ENCODE measurements at regions not wholly inside any gene's neighbourhood (a gene's known extent, or its start where the extent isn't known, plus 50 kb on each side); places are given as distances from the start of the nearest gene placed in this dataset.

DNA sequence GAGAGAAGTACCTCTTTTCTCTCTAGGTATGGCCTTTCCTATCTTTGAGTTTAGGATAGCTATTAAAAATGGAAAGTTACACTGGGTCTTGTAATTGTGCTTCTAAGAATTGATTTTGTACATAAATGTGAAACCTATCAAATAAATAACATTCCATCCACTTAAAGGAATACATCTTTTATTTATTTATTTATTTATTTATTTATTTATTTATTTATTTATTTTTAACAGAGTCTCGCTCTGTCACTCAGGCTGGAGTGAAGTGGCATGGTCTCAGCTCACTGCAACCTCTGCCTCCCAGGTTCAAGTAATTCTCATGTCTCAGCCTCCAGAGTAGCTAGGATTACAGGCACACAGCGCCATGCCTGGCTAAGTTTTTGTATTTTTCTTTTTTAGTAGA, 1114.0 kb upstream of the EEF2KMT start:
- TF ChIP-seq POLR2AphosphoS5 (IDR thresholded peaks at IDR 0.05; ENCODE audit: low read depth, low read length) (no peak), POLR2A (IDR thresholded peaks at IDR 0.05; ENCODE audit: low read depth, low read length) (no peak), TAF1 (IDR thresholded peaks at IDR 0.05; ENCODE audit: borderline replicate concordance, low read depth, low read length) (no peak)

Measured in GM12892 (cell line).